Lower leg skin (tissue), 3 donors: ENCODE measurements at regions not wholly inside any gene's neighbourhood (a gene's known extent, or its start where the extent isn't known, plus 50 kb on each side); places are given as distances from the start of the nearest gene placed in this dataset.

Experiments
- POLR2A ChIP-seq, 2 donors: fragments of 450-650 bp; IDR thresholded peaks; one replicate each; pipeline ENCODE4 v1.6.1; 2016 to 2017; ENCODE audit warnings: antibody characterized with exemption in 2 of 2, mild to moderate bottlenecking in 1 of 2, moderate library complexity in 1 of 2
- TF ChIP-seq, protein P1 (sequence below), 3 donors: fragments of 450-650 bp; IDR thresholded peaks; one replicate each; pipeline ENCODE4 v1.5.1; 2016; ENCODE audit warnings: antibody characterized with exemption in 3 of 3, mild to moderate bottlenecking in 3 of 3, moderate library complexity in 2 of 3

DNA sequence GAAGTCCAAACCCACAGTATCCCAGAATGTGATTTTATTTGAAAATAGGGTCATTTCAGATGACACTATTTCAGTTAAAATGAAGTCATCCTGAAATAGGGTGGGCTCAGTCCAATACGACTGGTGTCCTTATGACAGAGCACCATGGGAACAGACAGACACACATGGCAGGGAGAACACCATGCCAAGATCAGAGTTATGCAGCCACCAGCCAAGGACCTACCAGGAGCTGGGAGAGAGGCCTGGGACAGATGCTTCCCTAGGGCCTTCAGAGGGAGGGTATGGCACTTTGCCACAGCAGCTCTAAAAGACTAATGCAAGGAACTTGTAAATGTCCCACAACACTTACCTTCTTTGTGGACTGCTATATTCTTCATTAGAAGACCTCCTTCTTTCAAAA is 226.5 kb downstream of the NEBL start:
- TF ChIP-seq, protein P1, sequence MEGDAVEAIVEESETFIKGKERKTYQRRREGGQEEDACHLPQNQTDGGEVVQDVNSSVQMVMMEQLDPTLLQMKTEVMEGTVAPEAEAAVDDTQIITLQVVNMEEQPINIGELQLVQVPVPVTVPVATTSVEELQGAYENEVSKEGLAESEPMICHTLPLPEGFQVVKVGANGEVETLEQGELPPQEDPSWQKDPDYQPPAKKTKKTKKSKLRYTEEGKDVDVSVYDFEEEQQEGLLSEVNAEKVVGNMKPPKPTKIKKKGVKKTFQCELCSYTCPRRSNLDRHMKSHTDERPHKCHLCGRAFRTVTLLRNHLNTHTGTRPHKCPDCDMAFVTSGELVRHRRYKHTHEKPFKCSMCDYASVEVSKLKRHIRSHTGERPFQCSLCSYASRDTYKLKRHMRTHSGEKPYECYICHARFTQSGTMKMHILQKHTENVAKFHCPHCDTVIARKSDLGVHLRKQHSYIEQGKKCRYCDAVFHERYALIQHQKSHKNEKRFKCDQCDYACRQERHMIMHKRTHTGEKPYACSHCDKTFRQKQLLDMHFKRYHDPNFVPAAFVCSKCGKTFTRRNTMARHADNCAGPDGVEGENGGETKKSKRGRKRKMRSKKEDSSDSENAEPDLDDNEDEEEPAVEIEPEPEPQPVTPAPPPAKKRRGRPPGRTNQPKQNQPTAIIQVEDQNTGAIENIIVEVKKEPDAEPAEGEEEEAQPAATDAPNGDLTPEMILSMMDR (IDR thresholded peaks at IDR 0.05): no peak
- TF ChIP-seq POLR2A (IDR thresholded peaks at IDR 0.05): no peak
